Heart left ventricle (tissue), 16 donors: ENCODE measurements at regions not wholly inside any gene's neighbourhood (a gene's known extent, or its start where the extent isn't known, plus 50 kb on each side); places are given as distances from the start of the nearest gene placed in this dataset.

Source experiments
- ATAC-seq, 4 donors: fragments of 200-7000 bp; cut with Tn5 transposase; one replicate each; pipeline ENCODE4 v1.9.1; 2020 to 2022; ENCODE audit warnings: moderate library complexity in 4 of 4, mild to moderate bottlenecking in 3 of 4, moderate number of reproducible peaks in 1 of 4
- DNase-seq, 5 donors: peaks; one replicate each; pipeline ENCODE4 v3.0.0-alpha.2; 2020
- H3K27ac ChIP-seq, 12 donors: fragments of 200-600 bp; sonication (generic) in 4 of 12; one replicate each; pipeline versions ENCODE4 v1.5.0 to v1.8.0; 2016 to 2022; ENCODE audit warnings: mild to moderate bottlenecking in 2 of 12
- H3K27me3 ChIP-seq, 9 donors: fragments of 200-600 bp; sonication (generic) in 2 of 9; one replicate each; pipeline versions ENCODE4 v1.5.1 to v1.8.0; 2016 to 2022; ENCODE audit warnings: mild to moderate bottlenecking in 3 of 9
- H3K36me3 ChIP-seq, 9 donors: fragments of 200-600 bp; sonication (generic) in 2 of 9; one replicate each; pipeline versions ENCODE4 v1.5.0 to v1.8.0; 2018 to 2022; ENCODE audit warnings: mild to moderate bottlenecking in 2 of 9
- H3K4me1 ChIP-seq, 12 donors: fragments of 200-600 bp; sonication (generic) in 4 of 12; one replicate each; pipeline versions ENCODE4 v1.5.0 to v1.8.0; 2016 to 2022; ENCODE audit warnings: mild to moderate bottlenecking in 3 of 12
- H3K4me3 ChIP-seq, 12 donors: fragments of 200-600 bp; sonication (generic) in 4 of 12; one replicate each; pipeline versions ENCODE4 v1.5.0 to v1.8.0; 2017 to 2022; ENCODE audit warnings: mild to moderate bottlenecking in 9 of 12, moderate library complexity in 4 of 12
- H3K9me3 ChIP-seq, 12 donors: fragments of 200-600 bp; sonication (generic) in 4 of 12; one replicate each; pipeline versions ENCODE4 v1.5.0 to v1.8.0; 2016 to 2022; ENCODE audit warnings: mild to moderate bottlenecking in 1 of 12
- POLR2A ChIP-seq, 2 donors: fragments of 450-650 bp; IDR thresholded peaks; one replicate each; pipeline ENCODE4 v1.6.1; 2017; ENCODE audit warnings: antibody characterized with exemption in 2 of 2, mild to moderate bottlenecking in 2 of 2, moderate library complexity in 2 of 2
- WGBS, 4 donors: extraction: QIAGEN DNeasy Blood & Tissue Kit in 2 of 4; methylation state at CpG; one replicate each; pipeline versions ENCODE4 v1.1.5 to v1.1.7; 2013 to 2018; 5-methylcytosine and 5-hydroxymethylcytosine counted together
- intact Hi-C, 10 donors: fragments of 100-400 bp; cut with DNase I; formaldehyde crosslinking; loops; one replicate each; pipeline versions ENCODE4 v1.11.1 to v1.14.2; 2022
- TF ChIP-seq, protein P1 (sequence below), 12 donors: fragments of 200-600 bp; sonication (generic) in 4 of 12; IDR thresholded peaks; one replicate each; pipeline versions ENCODE4 v1.5.0 to v1.8.0; 2018 to 2022; ENCODE audit warnings: antibody characterized with exemption in 12 of 12, mild to moderate bottlenecking in 5 of 12
- donor health status: ischemic (EF 13 %, LVEDD 7.1; RV severe dilation, severe dysfunction).
- donor health status: healthy with polysubstance abuse.
- donor health status: DM: no; HTN: yes; CAD: no.
- donor health status: DM: no; HTN: no; CAD: no.
- donor health status: ischemic (EF 25% LVEDD 6.9; RV normal size, moderate dysfunction).
- donor health status: ischemic (EF 25% LVEDD 5.7; RV mildly dilated, moderate dysfunction).
- donor health status: healthy.
- donor health status: DM: yes; HTN: yes; CAD: no.
- donor health status: ischemic (EF 35%, LVEDD 5.7; RV mildly dilated, moderate dysfunction).
- donor health status: nonischemic (EF 11% LVEDD 7.7; RV severe dilation, severe dysfunction).
- donor health status: DM: yes; HTN: yes; CAD: no.
- donor health status: PGD.
- donor health status: ischemic (EF 29% LVEDD 5.4; RV normal size, mild dysfunction).
- donor health status: nonischemic (EF 23%, LVEDD 6.1; RV moderate dilation, normal function).

DNA sequence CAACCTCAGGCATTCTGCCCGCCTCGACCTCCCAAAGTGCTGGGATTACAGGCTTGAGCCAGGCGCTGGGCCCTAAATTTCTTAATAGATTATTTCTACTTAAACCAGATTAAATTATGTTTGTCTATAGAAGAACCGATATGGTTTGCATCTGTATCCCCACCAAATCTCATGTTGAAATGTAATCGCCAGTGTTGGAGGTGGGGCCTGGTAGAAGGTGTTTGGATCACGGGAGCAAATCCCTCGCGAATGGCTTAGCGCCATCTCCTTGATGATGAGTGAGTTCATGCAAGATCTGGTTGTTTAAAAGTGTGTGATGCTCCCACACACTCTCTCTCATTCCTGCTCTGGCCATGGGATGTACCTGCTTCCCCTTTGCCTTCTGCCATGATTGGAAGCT is 109.3 kb upstream of the NANOS1 start:
- no peak for ATAC-seq
- intact Hi-C loops: no loop called here
- no peak for TF ChIP-seq POLR2A (IDR thresholded peaks at IDR 0.05)
- TF ChIP-seq, protein P1, sequence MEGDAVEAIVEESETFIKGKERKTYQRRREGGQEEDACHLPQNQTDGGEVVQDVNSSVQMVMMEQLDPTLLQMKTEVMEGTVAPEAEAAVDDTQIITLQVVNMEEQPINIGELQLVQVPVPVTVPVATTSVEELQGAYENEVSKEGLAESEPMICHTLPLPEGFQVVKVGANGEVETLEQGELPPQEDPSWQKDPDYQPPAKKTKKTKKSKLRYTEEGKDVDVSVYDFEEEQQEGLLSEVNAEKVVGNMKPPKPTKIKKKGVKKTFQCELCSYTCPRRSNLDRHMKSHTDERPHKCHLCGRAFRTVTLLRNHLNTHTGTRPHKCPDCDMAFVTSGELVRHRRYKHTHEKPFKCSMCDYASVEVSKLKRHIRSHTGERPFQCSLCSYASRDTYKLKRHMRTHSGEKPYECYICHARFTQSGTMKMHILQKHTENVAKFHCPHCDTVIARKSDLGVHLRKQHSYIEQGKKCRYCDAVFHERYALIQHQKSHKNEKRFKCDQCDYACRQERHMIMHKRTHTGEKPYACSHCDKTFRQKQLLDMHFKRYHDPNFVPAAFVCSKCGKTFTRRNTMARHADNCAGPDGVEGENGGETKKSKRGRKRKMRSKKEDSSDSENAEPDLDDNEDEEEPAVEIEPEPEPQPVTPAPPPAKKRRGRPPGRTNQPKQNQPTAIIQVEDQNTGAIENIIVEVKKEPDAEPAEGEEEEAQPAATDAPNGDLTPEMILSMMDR (IDR thresholded peaks at IDR 0.05): no peak
- H3K27me3 ChIP-seq: no peaks in the 10 kb centered on the region
- no peak for DNase-seq
- no peaks in the 10 kb centered on the region for H3K36me3 ChIP-seq
- H3K27ac ChIP-seq: no peak overlapping the region
- no peaks in the 10 kb centered on the region for H3K9me3 ChIP-seq
- no peaks in the 10 kb centered on the region for H3K4me1 ChIP-seq
- H3K4me3 ChIP-seq: no peak overlapping the region
- WGBS, 4 donors: 95 to 97% (median 95%) methylated on average over 9 of the region's 9 CpGs

DNA sequence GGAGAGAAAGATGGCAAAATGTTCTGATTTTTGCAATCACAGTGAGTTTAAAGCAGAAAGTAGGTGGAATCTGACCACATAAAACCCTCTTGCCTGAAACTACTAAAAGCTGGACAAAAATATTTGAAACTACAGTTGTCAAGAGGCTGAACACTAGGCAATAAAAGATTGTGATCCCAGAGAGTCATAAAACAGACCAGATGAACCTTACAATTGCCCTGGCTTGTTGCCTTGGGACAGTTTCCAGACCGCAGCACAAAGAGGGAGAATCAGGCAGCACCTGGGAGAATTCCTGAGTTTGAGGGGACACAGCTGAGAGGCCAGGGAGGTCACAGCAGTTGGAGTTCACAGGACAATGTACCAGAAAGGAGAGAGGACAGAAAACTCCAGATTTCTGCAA is 107.3 kb upstream of the NANOS1 start:
- Histone ChIP-seq H3K4me1 (peaks cover 0 to 5% (median 0%) of the 10 kb centered on the region in 12 donors), H3K9me3 (no peaks in the 10 kb centered on the region), H3K27ac (no peak overlapping the region), H3K4me3 (no peak overlapping the region), H3K27me3 (no peaks in the 10 kb centered on the region), H3K36me3 (no peaks in the 10 kb centered on the region)
- no peak for ATAC-seq
- intact Hi-C loops: no loop called here
- TF ChIP-seq POLR2A (IDR thresholded peaks at IDR 0.05): no peak
- TF ChIP-seq, protein P1 (IDR thresholded peaks at IDR 0.05): no peak
- 48 to 61% (median 52%) methylated on average over 1 of the region's 1 CpG for WGBS, 4 donors
- DNase-seq: no peak

DNA sequence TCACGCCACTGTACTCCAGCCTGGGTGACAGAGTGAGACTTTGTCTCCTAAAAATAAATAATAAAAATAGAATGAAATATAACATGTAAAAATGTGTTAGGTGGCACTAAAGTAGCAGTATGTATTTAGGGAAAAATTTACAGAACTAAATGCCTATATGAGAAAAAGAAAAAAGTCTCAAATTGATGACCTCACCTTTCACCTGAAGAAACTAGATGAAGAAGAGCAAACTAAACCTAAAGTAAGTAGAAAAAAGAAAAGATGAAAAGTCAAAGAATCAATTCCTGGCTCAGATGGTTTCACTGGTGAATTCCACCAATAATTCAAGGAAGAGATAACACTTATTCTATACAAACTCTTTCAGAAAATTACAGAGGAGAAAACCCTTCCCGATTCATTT is 106.5 kb upstream of the NANOS1 start:
- H3K4me3 ChIP-seq: no peak overlapping the region
- H3K36me3 ChIP-seq: no peaks in the 10 kb centered on the region
- intact Hi-C loops: no loop called here
- no peaks in the 10 kb centered on the region for H3K9me3 ChIP-seq
- no peak for TF ChIP-seq POLR2A (IDR thresholded peaks at IDR 0.05)
- TF ChIP-seq, protein P1 (IDR thresholded peaks at IDR 0.05): no peak
- no peak for DNase-seq
- H3K4me1 ChIP-seq: peaks cover 0 to 5% (median 0%) of the 10 kb centered on the region in 12 donors
- 91 to 97% (median 94%) methylated on average over 2 of the region's 2 CpGs for WGBS, 4 donors
- no peak for ATAC-seq
- no peaks in the 10 kb centered on the region for H3K27me3 ChIP-seq
- no peak overlapping the region for H3K27ac ChIP-seq

DNA sequence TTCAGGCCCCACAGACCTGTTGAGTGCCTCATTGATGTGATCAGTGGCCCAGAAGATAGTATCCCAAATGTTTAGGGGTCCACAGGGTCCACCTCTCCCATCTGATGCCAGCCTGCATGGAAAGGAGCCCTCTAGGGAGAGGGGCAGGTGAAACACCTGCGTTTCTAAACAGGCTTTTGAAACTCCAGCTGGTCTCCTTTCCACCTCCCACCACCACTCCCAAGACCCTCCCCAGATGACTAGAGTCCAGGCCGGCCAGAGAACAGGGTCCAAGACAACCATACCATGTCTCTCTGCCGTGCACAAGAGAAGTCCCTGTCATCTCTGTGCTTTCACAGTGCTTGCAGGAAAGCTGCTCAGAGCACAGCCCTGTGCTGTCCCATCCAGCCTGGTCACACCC is 105.0 kb upstream of the NANOS1 start:
- Histone ChIP-seq H3K27me3 (no peaks in the 10 kb centered on the region), H3K4me3 (no peak overlapping the region), H3K4me1 (peaks cover 0 to 5% (median 0%) of the 10 kb centered on the region in 12 donors), H3K9me3 (no peaks in the 10 kb centered on the region), H3K27ac (no peak overlapping the region), H3K36me3 (no peaks in the 10 kb centered on the region)
- ATAC-seq (no peak), DNase-seq (no peak)
- WGBS, 4 donors: 63 to 82% (median 71%) methylated on average over 3 of the region's 3 CpGs
- intact Hi-C loops: no loop called here
- TF ChIP-seq, protein P1 (IDR thresholded peaks at IDR 0.05): no peak
- TF ChIP-seq POLR2A (IDR thresholded peaks at IDR 0.05): no peak
